GM04504 (cell line): ENCODE measurements at regions not wholly inside any gene's neighbourhood (a gene's known extent, or its start where the extent isn't known, plus 50 kb on each side); places are given as distances from the start of the nearest gene placed in this dataset.

Experiments used
- DNase-seq: peaks from one replicate; pipeline ENCODE4 v3.0.0-alpha.2; 2012; ENCODE audit warnings: low read depth

- DNase-seq, result no peak
Measured at GRCh38 chr14:95382747-95383146, 63.0 kb upstream of the CLMN start.

GRCh38 chr14:95381726-95382125 is 62.0 kb upstream of the CLMN start:
- no peak for DNase-seq

GRCh38 chr14:95380350-95381042 is 60.8 kb upstream of the CLMN start:
- DNase-seq, result no peak

- DNase-seq, result no peak
Measured at GRCh38 chr14:95379634-95380033, 59.9 kb upstream of the CLMN start.

GRCh38 chr14:95375539-95376109 is 55.9 kb upstream of the CLMN start:
- DNase-seq, result no peak

GRCh38 chr14:95374239-95374997 is 54.7 kb upstream of the CLMN start:
- DNase-seq, result no peak

GRCh38 chr14:95370076-95370475 is 50.4 kb upstream of the CLMN start:
- DNase-seq, result no peak
